Memory B cell (primary cell): ENCODE measurements at regions not wholly inside any gene's neighbourhood (a gene's known extent, or its start where the extent isn't known, plus 50 kb on each side); places are given as distances from the start of the nearest gene placed in this dataset.

Source experiments
- ATAC-seq: fragments of 150-1000 bp; cut with Tn5 transposase; 2 replicates; pipeline ENCODE4 v1.10.0; 2021; ENCODE audit warnings: low read depth, mild to moderate bottlenecking, moderate library complexity
- DNase-seq, 2 donors: peaks; one replicate each; pipeline ENCODE4 v3.0.0; 2022; ENCODE audit warnings: low spot score in 2 of 2
- H3K27ac Mint-ChIP-seq: one replicate; pipeline ENCODE4 v1.8.0; 2022; ENCODE audit warnings: mild to moderate bottlenecking, moderate library complexity, mixed read lengths
- H3K27me3 Mint-ChIP-seq: one replicate; pipeline ENCODE4 v1.8.0; 2022; ENCODE audit warnings: mixed read lengths
- H3K36me3 Mint-ChIP-seq: one replicate; pipeline ENCODE4 v1.8.0; 2022; ENCODE audit warnings: mild to moderate bottlenecking, mixed read lengths
- H3K4me1 Mint-ChIP-seq: one replicate; pipeline ENCODE4 v1.8.0; 2022; ENCODE audit warnings: mixed read lengths
- H3K4me3 Mint-ChIP-seq: one replicate; pipeline ENCODE4 v1.8.0; 2022; ENCODE audit warnings: mild to moderate bottlenecking, moderate library complexity, mixed read lengths
- H3K9me3 Mint-ChIP-seq: one replicate; pipeline ENCODE4 v1.8.0; 2022; ENCODE audit warnings: mixed read lengths

DNA sequence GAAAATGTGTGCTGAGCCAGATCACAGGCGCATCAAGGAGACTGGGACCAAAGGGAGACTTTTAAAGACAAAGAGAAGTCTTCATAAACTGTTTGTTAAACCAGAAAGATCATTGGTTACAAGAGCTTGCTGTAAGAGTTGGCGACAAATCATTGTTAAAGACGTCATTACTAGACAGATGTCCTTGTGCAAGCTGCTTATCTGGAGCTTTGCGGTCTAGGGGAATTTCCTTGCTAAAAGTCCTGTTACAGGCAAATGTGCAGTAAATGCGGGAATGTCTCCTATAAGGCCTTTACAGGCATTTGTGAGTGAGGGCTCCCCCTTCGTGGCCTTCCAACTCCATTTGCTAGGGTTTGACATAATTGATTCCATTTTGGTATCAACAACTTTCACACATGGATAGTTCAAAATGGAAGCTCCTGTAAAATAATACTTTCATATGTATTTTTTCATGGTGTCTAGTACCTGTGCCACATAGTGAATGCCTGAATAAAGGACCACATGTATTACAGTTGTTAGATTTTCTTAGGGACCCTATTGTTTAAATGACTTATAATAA lies 362.4 kb downstream of the UTRN start:
- no peak for ATAC-seq

GRCh38 chr6:144647971-144648651 lies 363.0 kb downstream of the UTRN start:
- no peak overlapping the region for H3K4me3 Mint-ChIP-seq
- peaks cover 18% of the 10 kb centered on the region for H3K36me3 Mint-ChIP-seq
- H3K27ac Mint-ChIP-seq: no peak overlapping the region
- DNase-seq (no peak), ATAC-seq (no peak)
- peaks cover 11% of the 10 kb centered on the region for H3K4me1 Mint-ChIP-seq
- H3K27me3 Mint-ChIP-seq: no peaks in the 10 kb centered on the region
- H3K9me3 Mint-ChIP-seq: no peaks in the 10 kb centered on the region

More for the DNA sequence above, 362.4 kb downstream of the UTRN start:
- H3K27me3 Mint-ChIP-seq: no peaks in the 10 kb centered on the region
- no peaks in the 10 kb centered on the region for H3K9me3 Mint-ChIP-seq
- DNase-seq: no peak
- no peak overlapping the region for H3K4me3 Mint-ChIP-seq
- H3K27ac Mint-ChIP-seq: no peak overlapping the region
- H3K4me1 Mint-ChIP-seq: peaks cover 10% of the 10 kb centered on the region
- peaks cover 20% of the 10 kb centered on the region for H3K36me3 Mint-ChIP-seq

- DNase-seq: no peak
- no peak for ATAC-seq
- H3K36me3 Mint-ChIP-seq: peaks cover 18% of the 10 kb centered on the region
- no peak overlapping the region for H3K27ac Mint-ChIP-seq
- H3K4me1 Mint-ChIP-seq: peaks cover 17% of the 10 kb centered on the region
- H3K9me3 Mint-ChIP-seq: no peaks in the 10 kb centered on the region
- H3K4me3 Mint-ChIP-seq: no peak overlapping the region
- H3K27me3 Mint-ChIP-seq: no peaks in the 10 kb centered on the region
Observed at GRCh38 chr6:144649085-144649484, 363.9 kb downstream of the UTRN start.

DNA sequence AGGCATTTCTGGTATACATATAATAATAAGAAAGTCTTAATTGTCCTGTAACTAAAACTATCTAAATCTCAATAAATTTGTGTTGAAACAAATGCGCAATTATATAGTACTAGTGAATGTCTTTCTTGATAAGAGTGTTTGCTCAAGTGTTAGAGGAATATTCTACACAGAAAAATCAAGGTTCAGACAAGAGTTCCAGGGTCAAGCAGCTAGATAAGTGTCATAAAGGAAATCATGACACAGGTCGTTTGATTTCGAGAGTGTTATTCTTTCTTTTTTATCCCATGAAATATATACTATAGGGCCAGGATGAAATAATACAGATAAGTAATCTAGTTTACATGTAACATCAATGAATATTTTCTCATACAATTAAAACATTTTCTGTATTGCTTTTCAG lies 366.1 kb downstream of the UTRN start:
- ATAC-seq: no peak
- Mint-ChIP-seq H3K4me1 (peaks cover 18% of the 10 kb centered on the region), H3K36me3 (peaks cover 12% of the 10 kb centered on the region), H3K27me3 (no peaks in the 10 kb centered on the region), H3K27ac (no peak overlapping the region), H3K4me3 (no peak overlapping the region), H3K9me3 (no peaks in the 10 kb centered on the region)
- DNase-seq: no peak

DNA sequence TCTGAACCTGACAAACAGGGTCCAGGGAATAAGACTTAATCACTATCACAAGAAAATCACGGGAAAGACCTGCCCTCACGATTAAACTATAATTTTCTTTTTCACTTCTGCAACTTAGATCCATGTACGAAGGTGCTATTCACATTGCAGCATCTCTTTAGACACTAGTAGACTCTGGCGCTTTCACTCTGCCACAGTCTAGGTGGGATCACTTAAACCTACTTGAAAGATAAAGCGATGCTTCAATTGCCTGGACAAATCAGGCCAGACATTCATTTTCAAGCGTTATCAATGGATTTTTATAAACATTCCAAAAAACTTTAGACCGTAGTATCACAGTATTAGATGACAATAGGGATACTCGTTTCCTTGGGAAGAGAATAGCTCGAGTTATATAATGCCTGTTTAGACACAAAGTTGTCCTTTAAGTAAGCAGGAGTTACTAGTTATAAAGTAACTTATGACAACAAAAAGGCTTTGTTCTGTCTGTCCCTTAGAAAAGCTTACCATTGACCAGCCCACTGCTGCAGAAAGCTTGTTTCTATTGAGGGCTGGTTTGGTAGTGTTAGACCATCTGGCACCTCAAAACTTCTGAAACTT lies 367.3 kb downstream of the UTRN start:
- Mint-ChIP-seq H3K27ac (peak overlapping the region; percentile 73), H3K4me3 (no peak overlapping the region), H3K4me1 (peaks cover 18% of the 10 kb centered on the region), H3K9me3 (no peaks in the 10 kb centered on the region), H3K27me3 (no peaks in the 10 kb centered on the region), H3K36me3 (peaks cover 12% of the 10 kb centered on the region)
- ATAC-seq (no peak), DNase-seq (no peak)

DNA sequence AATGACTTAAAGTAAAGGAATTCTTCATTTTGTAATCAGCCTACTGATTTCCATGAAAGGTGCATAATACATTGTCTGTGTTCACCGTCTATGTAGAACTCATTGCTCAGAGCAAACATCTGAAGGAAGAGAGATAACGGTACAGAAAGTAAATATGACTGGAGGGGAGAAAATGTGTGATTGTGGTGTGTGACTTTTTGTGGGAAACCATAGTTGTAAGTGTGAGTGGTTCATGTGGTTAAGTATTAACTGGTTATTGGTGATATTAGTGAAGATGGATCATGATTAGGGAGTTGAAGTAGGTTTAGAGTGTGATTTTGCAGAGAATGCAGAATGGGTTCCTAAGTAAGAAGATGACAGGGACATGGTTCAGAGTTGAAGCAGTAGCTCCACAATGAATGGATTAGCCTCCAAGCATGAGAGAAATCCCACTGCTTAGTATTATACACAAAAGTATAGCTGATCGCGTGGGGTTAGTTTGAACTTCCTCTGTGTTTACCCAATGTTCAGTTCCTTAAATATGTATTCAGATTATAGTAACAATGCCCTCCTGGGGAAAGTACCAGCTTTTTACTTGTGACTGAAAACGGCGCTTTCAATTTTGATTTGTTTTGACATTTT lies 368.9 kb downstream of the UTRN start:
- H3K9me3 Mint-ChIP-seq: no peaks in the 10 kb centered on the region
- H3K27me3 Mint-ChIP-seq: no peaks in the 10 kb centered on the region
- DNase-seq (peak in 1 of 2 donors; percentile 16), ATAC-seq (peak; percentile 97)
- peaks cover 10% of the 10 kb centered on the region for H3K36me3 Mint-ChIP-seq
- peaks cover 21% of the 10 kb centered on the region for H3K4me1 Mint-ChIP-seq
- peak overlapping the region; percentile 54 for H3K4me3 Mint-ChIP-seq
- peak overlapping the region; percentile 62 for H3K27ac Mint-ChIP-seq

GRCh38 chr6:144654506-144654905 lies 369.4 kb downstream of the UTRN start:
- Mint-ChIP-seq H3K9me3 (no peaks in the 10 kb centered on the region), H3K27me3 (no peaks in the 10 kb centered on the region), H3K4me3 (no peak overlapping the region), H3K27ac (no peak overlapping the region), H3K36me3 (peaks cover 7% of the 10 kb centered on the region), H3K4me1 (peaks cover 21% of the 10 kb centered on the region)
- DNase-seq (no peak), ATAC-seq (peak; percentile 7)

DNA sequence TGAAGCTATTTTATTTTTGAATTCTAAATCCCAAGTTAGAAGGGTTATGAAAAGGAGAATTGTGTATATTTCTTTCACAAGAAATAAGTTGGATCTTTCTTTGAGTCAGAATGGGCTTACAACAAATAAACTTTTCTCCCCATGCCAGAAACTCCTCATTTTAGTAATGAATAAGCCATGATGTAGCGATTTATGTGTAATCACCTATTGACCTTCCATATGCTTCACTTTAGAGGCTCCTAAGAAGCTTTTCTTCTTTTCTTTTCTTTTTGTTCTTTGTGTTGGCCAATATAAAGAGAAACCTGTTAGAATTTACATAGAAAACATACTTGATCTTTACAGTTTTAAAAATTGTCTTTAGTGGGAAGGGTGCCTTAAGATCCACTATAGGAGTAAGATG lies 370.2 kb downstream of the UTRN start:
- no peak for ATAC-seq
- peaks cover 2% of the 10 kb centered on the region for H3K36me3 Mint-ChIP-seq
- no peak for DNase-seq
- H3K4me3 Mint-ChIP-seq: no peak overlapping the region
- peaks cover 23% of the 10 kb centered on the region for H3K4me1 Mint-ChIP-seq
- H3K9me3 Mint-ChIP-seq: no peaks in the 10 kb centered on the region
- H3K27me3 Mint-ChIP-seq: no peaks in the 10 kb centered on the region
- peak overlapping the region; percentile 55 for H3K27ac Mint-ChIP-seq

- Mint-ChIP-seq H3K27ac (no peak overlapping the region), H3K4me3 (no peak overlapping the region), H3K9me3 (no peaks in the 10 kb centered on the region), H3K4me1 (peaks cover 22% of the 10 kb centered on the region), H3K27me3 (no peaks in the 10 kb centered on the region), H3K36me3 (peaks cover 5% of the 10 kb centered on the region)
- ATAC-seq: no peak
- no peak for DNase-seq
Observed at GRCh38 chr6:144657691-144658090, 372.6 kb downstream of the UTRN start.

DNA sequence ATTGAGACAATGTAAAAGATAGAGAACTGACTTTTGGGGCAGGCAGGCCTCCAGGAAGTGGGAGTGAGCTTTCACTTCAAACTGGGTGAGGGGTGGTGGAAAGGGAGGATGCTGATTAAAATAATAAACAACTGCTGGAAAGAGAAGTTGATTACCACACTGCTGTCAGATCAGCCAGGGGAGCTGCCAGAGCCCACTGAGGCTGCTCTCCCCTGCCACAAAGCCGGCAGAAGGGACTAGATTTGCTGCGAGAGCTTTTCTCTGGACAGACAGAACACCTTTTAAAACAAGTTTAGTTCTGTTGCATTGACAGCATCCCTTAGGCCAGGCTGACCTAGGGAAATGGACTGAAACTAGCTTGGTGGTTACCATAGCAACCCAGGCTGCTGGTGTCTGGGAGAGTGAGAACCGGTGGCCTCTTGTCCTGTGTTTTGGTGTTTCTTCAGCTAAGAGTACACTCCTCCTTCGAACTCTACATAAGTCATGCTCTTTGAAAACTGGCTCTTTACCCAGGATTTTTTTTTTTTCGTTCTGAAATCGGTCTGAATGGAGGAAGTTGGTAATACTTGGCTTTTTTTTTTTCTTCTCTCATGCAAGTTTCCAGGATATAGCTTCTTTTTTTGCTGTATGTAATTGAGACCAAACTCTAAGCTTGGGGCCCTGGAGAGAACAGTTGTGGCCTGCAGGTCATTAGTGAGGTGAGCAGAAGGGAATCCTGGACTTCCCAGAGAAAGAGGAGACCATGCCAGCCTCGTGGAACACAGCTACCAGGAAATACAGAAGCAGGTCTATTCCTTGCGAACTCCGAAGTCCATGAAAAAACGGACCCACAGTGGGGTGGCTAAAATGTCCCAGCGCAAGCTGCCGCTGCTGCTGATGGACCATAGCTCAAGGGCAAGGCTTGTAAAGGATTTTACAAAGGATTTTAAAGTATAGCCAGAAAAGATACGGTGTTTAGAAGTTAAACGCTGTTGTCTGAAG lies 374.4 kb downstream of the UTRN start:
- Mint-ChIP-seq H3K9me3 (no peaks in the 10 kb centered on the region), H3K4me1 (peaks cover 30% of the 10 kb centered on the region), H3K36me3 (peaks cover 5% of the 10 kb centered on the region), H3K27me3 (no peaks in the 10 kb centered on the region), H3K4me3 (no peak overlapping the region), H3K27ac (peak overlapping the region; percentile 45)
- DNase-seq (no peak), ATAC-seq (no peak)

GRCh38 chr6:144660561-144661115 lies 375.5 kb downstream of the UTRN start:
- no peaks in the 10 kb centered on the region for H3K9me3 Mint-ChIP-seq
- H3K27me3 Mint-ChIP-seq: no peaks in the 10 kb centered on the region
- H3K36me3 Mint-ChIP-seq: peaks cover 5% of the 10 kb centered on the region
- no peak overlapping the region for H3K27ac Mint-ChIP-seq
- H3K4me3 Mint-ChIP-seq: no peak overlapping the region
- DNase-seq (no peak), ATAC-seq (no peak)
- H3K4me1 Mint-ChIP-seq: peaks cover 30% of the 10 kb centered on the region

DNA sequence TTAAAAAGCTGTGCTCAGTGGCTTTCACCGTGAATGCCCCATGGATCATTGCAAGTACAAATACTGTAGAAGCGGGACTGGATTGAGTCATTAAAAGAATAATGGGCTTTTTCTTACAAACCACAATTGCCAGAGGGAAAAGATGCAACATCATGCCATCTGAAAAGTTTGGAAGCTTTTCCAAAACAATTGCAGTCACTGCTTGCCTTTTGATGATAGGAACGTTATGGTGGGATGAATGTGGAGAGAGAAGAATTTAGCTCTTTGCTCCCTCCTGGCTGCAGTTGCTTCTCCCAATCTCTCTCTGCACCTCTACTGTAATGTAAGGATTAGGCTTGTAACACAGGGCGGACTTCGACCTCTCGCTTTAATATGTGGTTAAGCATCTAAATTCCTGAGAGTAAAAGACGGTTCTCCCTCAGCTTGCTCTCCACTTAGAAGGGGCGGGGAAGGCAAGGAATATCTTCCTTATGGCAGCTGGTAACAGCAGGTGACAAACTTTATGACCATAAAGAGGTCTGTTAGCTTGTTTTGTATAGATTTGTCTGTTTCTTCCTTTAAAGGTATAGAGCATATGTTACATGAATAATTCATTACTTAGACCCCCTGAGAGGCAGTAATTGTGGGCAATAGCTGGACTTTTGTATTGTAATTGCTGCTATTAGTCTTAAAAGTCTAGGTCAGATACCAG lies 376.1 kb downstream of the UTRN start:
- Mint-ChIP-seq H3K9me3 (no peaks in the 10 kb centered on the region), H3K4me3 (no peak overlapping the region), H3K27ac (no peak overlapping the region), H3K27me3 (no peaks in the 10 kb centered on the region), H3K4me1 (peaks cover 34% of the 10 kb centered on the region), H3K36me3 (peaks cover 5% of the 10 kb centered on the region)
- DNase-seq (no peak), ATAC-seq (no peak)

DNA sequence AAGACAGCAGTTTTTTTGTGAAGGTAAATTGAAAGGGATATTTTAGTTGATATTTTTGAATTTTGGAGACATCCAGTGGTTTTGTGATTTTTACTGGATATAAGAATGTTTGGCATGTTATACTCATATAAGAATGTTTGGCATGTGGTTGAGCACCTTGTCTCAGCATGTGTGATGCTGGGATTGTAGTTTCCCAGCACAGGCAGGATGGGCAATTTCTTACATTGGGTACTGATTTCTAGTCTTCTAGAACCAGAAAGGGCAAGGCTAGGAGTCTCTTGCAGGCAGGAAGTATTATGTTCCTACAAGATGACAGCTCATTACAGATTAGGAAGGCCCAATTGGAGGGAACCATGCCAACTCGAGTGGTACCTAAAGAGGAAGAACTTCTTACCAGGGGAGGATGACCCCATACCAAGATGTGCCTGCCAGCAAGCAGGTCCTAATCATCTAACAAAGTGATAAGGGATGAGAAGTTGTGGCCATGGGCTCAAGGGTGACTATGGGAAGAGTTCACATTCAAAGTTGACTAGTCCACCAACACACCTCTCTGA lies 377.8 kb downstream of the UTRN start:
- DNase-seq (no peak), ATAC-seq (no peak)
- Mint-ChIP-seq H3K4me1 (peaks cover 47% of the 10 kb centered on the region), H3K27ac (peak overlapping the region; percentile 15), H3K9me3 (no peaks in the 10 kb centered on the region), H3K27me3 (no peaks in the 10 kb centered on the region), H3K36me3 (peaks cover 5% of the 10 kb centered on the region), H3K4me3 (no peak overlapping the region)
